CD14-positive monocyte (primary cell): ENCODE measurements at regions not wholly inside any gene's neighbourhood (a gene's known extent, or its start where the extent isn't known, plus 50 kb on each side); places are given as distances from the start of the nearest gene placed in this dataset.

Experiments used
- DNase-seq, 3 donors: peaks; one replicate each; pipeline ENCODE4 v3.0.0-alpha.2; 2011 to 2022
- H2AFZ ChIP-seq: 2 replicates; pipeline ENCODE4 v1.6.0; 2012; ENCODE audit warnings: mild to moderate bottlenecking, low read depth, low read length, inconsistent platforms; ENCODE audit not compliant: insufficient read depth, poor library complexity, severe bottlenecking
- H3K27ac ChIP-seq, 2 donors: 1 replicate in 1 of 2; 2 replicates in 1 of 2; pipeline ENCODE4 v1.5.1; 2012 to 2013; ENCODE audit warnings: low read length in 2 of 2, control low read depth in 1 of 2, inconsistent platforms in 1 of 2, low read depth in 1 of 2, mild to moderate bottlenecking in 1 of 2
- H3K27me3 ChIP-seq, 2 donors: one replicate each; pipeline versions ENCODE4 v1.6.0 to v1.6.1; 2011 to 2013; ENCODE audit warnings: low read length in 2 of 2; ENCODE audit not compliant: control insufficient read depth in 2 of 2, insufficient read depth in 2 of 2
- H3K36me3 ChIP-seq, 2 donors: replicated peaks in 1 of 2; 1 replicate in 1 of 2; 2 replicates in 1 of 2; pipeline versions ENCODE4 v1.5.1 to v1.6.1; 2012 to 2013; ENCODE audit warnings: low read length in 2 of 2, control low read depth in 1 of 2, inconsistent platforms in 1 of 2, mild to moderate bottlenecking in 1 of 2; ENCODE audit not compliant: insufficient read depth in 2 of 2, control insufficient read depth in 1 of 2
- H3K4me1 ChIP-seq, 2 donors: 1 replicate in 1 of 2; 2 replicates in 1 of 2; pipeline versions ENCODE4 v1.5.1 to v1.6.1; 2012 to 2013; ENCODE audit warnings: low read length in 2 of 2, control low read depth in 1 of 2, inconsistent platforms in 1 of 2, mild to moderate bottlenecking in 1 of 2, moderate library complexity in 1 of 2; ENCODE audit not compliant: insufficient read depth in 2 of 2, control insufficient read depth in 1 of 2
- H3K4me2 ChIP-seq: replicated peaks from 2 replicates; pipeline ENCODE3; 2012; ENCODE audit warnings: low read length, moderate library complexity, mild to moderate bottlenecking; ENCODE audit not compliant: poor library complexity, severe bottlenecking; ENCODE audit errors: extremely low read depth
- H3K4me3 ChIP-seq, 3 experiments: fragments of 200-600 bp in 1 of 3; sonication (generic) in 1 of 3; replicated peaks in 1 of 3; 1 replicate in 2 of 3; 2 replicates in 1 of 3; pipeline ENCODE4 v1.5.1; 2011 to 2013; ENCODE audit warnings: low read length in 3 of 3, mild to moderate bottlenecking in 3 of 3, control low read depth in 2 of 3, low read depth in 2 of 3, inconsistent platforms in 1 of 3, moderate library complexity in 1 of 3
- H3K79me2 ChIP-seq: 2 replicates; pipeline ENCODE4 v1.6.0; 2012; ENCODE audit warnings: mild to moderate bottlenecking, control low read depth, inconsistent platforms, low read length, moderate library complexity; ENCODE audit not compliant: insufficient read depth
- H3K9ac ChIP-seq: 2 replicates; pipeline ENCODE4 v1.6.0; 2017; ENCODE audit warnings: low read length, mild to moderate bottlenecking; ENCODE audit not compliant: insufficient read depth, poor library complexity, severe bottlenecking
- H3K9me3 ChIP-seq, 2 donors: replicated peaks in 1 of 2; 1 replicate in 1 of 2; 2 replicates in 1 of 2; pipeline versions ENCODE4 v1.5.1 to v1.6.1; 2012 to 2013; ENCODE audit warnings: low read length in 2 of 2, control low read depth in 1 of 2; ENCODE audit not compliant: control insufficient read depth in 1 of 2, insufficient read depth in 1 of 2
- H4K20me1 ChIP-seq: 2 replicates; pipeline ENCODE4 v1.6.0; 2012; ENCODE audit warnings: mild to moderate bottlenecking, low read length, control low read depth, moderate library complexity; ENCODE audit not compliant: insufficient read depth
- H3K27ac Mint-ChIP-seq, 7 donors: one replicate each; pipeline ENCODE4 v1.8.0; 2020; ENCODE audit warnings: mild to moderate bottlenecking in 7 of 7, mixed read lengths in 7 of 7, moderate library complexity in 6 of 7, inconsistent platforms in 2 of 7
- H3K27me3 Mint-ChIP-seq, 3 donors: one replicate each; pipeline ENCODE4 v1.8.0; 2021 to 2022; ENCODE audit warnings: low read depth in 3 of 3, mild to moderate bottlenecking in 3 of 3, mixed read lengths in 3 of 3, moderate library complexity in 3 of 3, inconsistent platforms in 1 of 3
- H3K36me3 Mint-ChIP-seq, 2 donors: one replicate each; pipeline ENCODE4 v1.8.0; 2020; ENCODE audit warnings: mixed read lengths in 2 of 2, inconsistent platforms in 1 of 2, mild to moderate bottlenecking in 1 of 2
- H3K4me1 Mint-ChIP-seq: one replicate; pipeline ENCODE4 v1.8.0; 2020; ENCODE audit warnings: mild to moderate bottlenecking, mixed read lengths
- H3K4me3 Mint-ChIP-seq, 2 donors: one replicate each; pipeline ENCODE4 v1.8.0; 2020; ENCODE audit warnings: mild to moderate bottlenecking in 2 of 2, mixed read lengths in 2 of 2, moderate library complexity in 1 of 2
- H3K9me3 Mint-ChIP-seq, 7 donors: one replicate each; pipeline ENCODE4 v1.8.0; 2020 to 2022; ENCODE audit warnings: mixed read lengths in 7 of 7, mild to moderate bottlenecking in 6 of 7, moderate library complexity in 6 of 7, inconsistent platforms in 2 of 7
- WGBS: methylation state at CpG from one replicate; pipeline ENCODE4 v1.1.5; 2013; ENCODE audit warnings: missing lambda C conversion rate; ENCODE audit not compliant: insufficient coverage; 5-methylcytosine and 5-hydroxymethylcytosine counted together
- intact Hi-C, 2 donors: fragments of 100-400 bp; cut with micrococcal nuclease; formaldehyde crosslinking; loops; one replicate each; pipeline versions ENCODE4 v1.15.0 to v1.15.1; 2023
- TF ChIP-seq, protein P1 (sequence below): fragments of 200-600 bp; IDR thresholded peaks from one replicate; pipeline ENCODE4 v1.8.0; 2022; ENCODE audit warnings: antibody characterized with exemption, mild to moderate bottlenecking

GRCh38 chr15:31442699-31443111 is 116.1 kb downstream of the KLF13 start:
- Histone ChIP-seq H3K9ac (no peak overlapping the region), H3K9me3 (no peaks in the 10 kb centered on the region), H3K4me2 (no peak overlapping the region), H3K27me3 (no peaks in the 10 kb centered on the region), H3K4me1 (peaks cover 29 to 42% of the 10 kb centered on the region in 2 donors), H3K4me3 (no peak overlapping the region), H4K20me1 (no peaks in the 10 kb centered on the region), H3K36me3 (no peaks in the 10 kb centered on the region), H3K79me2 (no peaks in the 10 kb centered on the region), H3K27ac (no peak overlapping the region), H2AFZ (no peak overlapping the region)
- no peaks in the 10 kb centered on the region for H3K36me3 Mint-ChIP-seq
- peak overlapping the region; percentile 82 to 97 (median 91) for H3K27ac Mint-ChIP-seq
- no peak for DNase-seq
- 100% methylated on average over 2 of the region's 4 CpGs for WGBS
- TF ChIP-seq, protein P1, sequence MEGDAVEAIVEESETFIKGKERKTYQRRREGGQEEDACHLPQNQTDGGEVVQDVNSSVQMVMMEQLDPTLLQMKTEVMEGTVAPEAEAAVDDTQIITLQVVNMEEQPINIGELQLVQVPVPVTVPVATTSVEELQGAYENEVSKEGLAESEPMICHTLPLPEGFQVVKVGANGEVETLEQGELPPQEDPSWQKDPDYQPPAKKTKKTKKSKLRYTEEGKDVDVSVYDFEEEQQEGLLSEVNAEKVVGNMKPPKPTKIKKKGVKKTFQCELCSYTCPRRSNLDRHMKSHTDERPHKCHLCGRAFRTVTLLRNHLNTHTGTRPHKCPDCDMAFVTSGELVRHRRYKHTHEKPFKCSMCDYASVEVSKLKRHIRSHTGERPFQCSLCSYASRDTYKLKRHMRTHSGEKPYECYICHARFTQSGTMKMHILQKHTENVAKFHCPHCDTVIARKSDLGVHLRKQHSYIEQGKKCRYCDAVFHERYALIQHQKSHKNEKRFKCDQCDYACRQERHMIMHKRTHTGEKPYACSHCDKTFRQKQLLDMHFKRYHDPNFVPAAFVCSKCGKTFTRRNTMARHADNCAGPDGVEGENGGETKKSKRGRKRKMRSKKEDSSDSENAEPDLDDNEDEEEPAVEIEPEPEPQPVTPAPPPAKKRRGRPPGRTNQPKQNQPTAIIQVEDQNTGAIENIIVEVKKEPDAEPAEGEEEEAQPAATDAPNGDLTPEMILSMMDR: no peak
- H3K9me3 Mint-ChIP-seq: peaks cover 0 to 2% (median 0%) of the 10 kb centered on the region in 7 donors
- H3K27me3 Mint-ChIP-seq: peaks cover 3 to 7% (median 5%) of the 10 kb centered on the region in 3 donors
- peaks cover 38% of the 10 kb centered on the region for H3K4me1 Mint-ChIP-seq
- intact Hi-C loops: loop anchor here (1.0 to 5.0 kb wide), 4 partner anchors 115 to 225 kb away; partner anchors contain the start of gene KLF13 (in 1 of the 2)
- no peak overlapping the region for H3K4me3 Mint-ChIP-seq

- no peak overlapping the region for H3K27ac ChIP-seq
- WGBS: no CpG with 5 or more reads among the region's 3 CpGs
- Mint-ChIP-seq H3K9me3 (peaks cover 0 to 2% (median 0%) of the 10 kb centered on the region in 7 donors), H3K27me3 (peaks cover 3 to 5% (median 3%) of the 10 kb centered on the region in 3 donors), H3K4me3 (no peak overlapping the region), H3K4me1 (peaks cover 49% of the 10 kb centered on the region), H3K36me3 (no peaks in the 10 kb centered on the region), H3K27ac (peak overlapping the region in 5 of 7 donors; percentile 72 to 97 (median 91))
- no peak overlapping the region for H3K9ac ChIP-seq
- no peak overlapping the region for H2AFZ ChIP-seq
- no peaks in the 10 kb centered on the region for H4K20me1 ChIP-seq
- no peak overlapping the region for H3K4me3 ChIP-seq
- peaks cover 41 to 56% of the 10 kb centered on the region in 2 donors for H3K4me1 ChIP-seq
- intact Hi-C loops: loop anchor here (5.0 kb wide), 3 partner anchors 118 to 228 kb away; partner anchors contain the start of gene KLF13 (in 1 of the 2)
- no peaks in the 10 kb centered on the region for H3K36me3 ChIP-seq
- H3K4me2 ChIP-seq: no peak overlapping the region
- H3K79me2 ChIP-seq: no peaks in the 10 kb centered on the region
- no peaks in the 10 kb centered on the region for H3K27me3 ChIP-seq
- no peaks in the 10 kb centered on the region for H3K9me3 ChIP-seq
- DNase-seq: no peak
- TF ChIP-seq, protein P1: no peak
Measured at GRCh38 chr15:31444844-31445243, 118.2 kb downstream of the KLF13 start.
